Neural cell (in vitro differentiated cells): ENCODE measurements at regions not wholly inside any gene's neighbourhood (a gene's known extent, or its start where the extent isn't known, plus 50 kb on each side); places are given as distances from the start of the nearest gene placed in this dataset.

ENCODE experiments used
- H2AFZ ChIP-seq: fragments of 200-600, 300-800 bp; sonication (generic), shearing (Covaris generic); 2 replicates; pipeline ENCODE4 v1.6.0; 2014; ENCODE audit warnings: low read depth, mild to moderate bottlenecking, antibody characterized with exemption, low read length, moderate library complexity
- H3F3A ChIP-seq: fragments of 200-600 bp; shearing (Covaris generic); 2 replicates; pipeline ENCODE4 v1.6.1; 2016; ENCODE audit warnings: mild to moderate bottlenecking, moderate library complexity, mixed read lengths, antibody characterized with exemption, low read length; ENCODE audit not compliant: insufficient read depth, poor library complexity, severe bottlenecking
- H3K27ac ChIP-seq: fragments of 200-600, 300-800 bp; sonication (generic), shearing (Covaris generic); 2 replicates; pipeline ENCODE4 v1.5.1; 2014; ENCODE audit warnings: mild to moderate bottlenecking, low read length, moderate library complexity
- H3K27me3 ChIP-seq: fragments of 300-800, 200-600 bp; sonication (generic), shearing (Covaris generic); 2 replicates; pipeline ENCODE4 v1.6.0; 2014; ENCODE audit warnings: mild to moderate bottlenecking, low read depth, low read length, moderate library complexity; ENCODE audit not compliant: insufficient read depth
- H3K36me3 ChIP-seq: fragments of 300-800, 200-600 bp; sonication (generic), shearing (Covaris generic); 2 replicates; pipeline ENCODE4 v1.5.1; 2014; ENCODE audit warnings: mild to moderate bottlenecking, antibody characterized with exemption, low read length, moderate library complexity; ENCODE audit not compliant: insufficient read depth
- H3K4me2 ChIP-seq: fragments of 300-800, 200-600 bp; sonication (generic), shearing (Covaris generic); 2 replicates; pipeline ENCODE4 v1.6.0; 2014; ENCODE audit warnings: mild to moderate bottlenecking, low read length
- H3K4me3 ChIP-seq: fragments of 300-800, 200-600 bp; sonication (generic), shearing (Covaris generic); 2 replicates; pipeline ENCODE4 v1.5.1; 2014; ENCODE audit warnings: mild to moderate bottlenecking, low read length, moderate library complexity
- H3K79me2 ChIP-seq: fragments of 200-600 bp; shearing (Covaris generic); replicated peaks from 2 replicates; pipeline ENCODE4 v1.6.0; 2014; ENCODE audit warnings: mild to moderate bottlenecking, low read length, moderate library complexity; ENCODE audit not compliant: insufficient read depth
- H3K9ac ChIP-seq: fragments of 300-800, 200-600 bp; sonication (generic), shearing (Covaris generic); 2 replicates; pipeline ENCODE4 v1.6.1; 2016; ENCODE audit warnings: mild to moderate bottlenecking, low read length, mixed read lengths
- H3K9me2 ChIP-seq: fragments of 200-600 bp; shearing (Covaris generic); 2 replicates; pipeline ENCODE4 v1.6.1; 2016; ENCODE audit warnings: mild to moderate bottlenecking, low read length, mixed read lengths; ENCODE audit not compliant: insufficient read depth
- H3K9me3 ChIP-seq: fragments of 200-600, 300-800 bp; sonication (generic), shearing (Covaris generic); 2 replicates; pipeline ENCODE4 v1.6.1; 2016; ENCODE audit warnings: mild to moderate bottlenecking, mixed run types, low read length, moderate library complexity, mixed read lengths
- H4K20me1 ChIP-seq: fragments of 200-600 bp; shearing (Covaris generic); 2 replicates; pipeline ENCODE4 v1.6.1; 2016; ENCODE audit warnings: mild to moderate bottlenecking, mixed run types; ENCODE audit not compliant: insufficient read depth
- CTCF ChIP-seq: fragments of 450-650 bp; IDR thresholded peaks from 2 replicates; pipeline ENCODE4 v1.5.1; 2014; ENCODE audit warnings: antibody characterized with exemption, mild to moderate bottlenecking, moderate library complexity; ENCODE audit not compliant: poor library complexity, severe bottlenecking
- EP300 ChIP-seq: fragments of 450-650 bp; conservative IDR thresholded peaks from 2 replicates; pipeline ENCODE4 v1.6.1; 2014; ENCODE audit warnings: antibody characterized with exemption, mild to moderate bottlenecking, moderate library complexity; ENCODE audit not compliant: poor library complexity, severe bottlenecking
- EZH2 ChIP-seq: fragments of 200-600, 300-800 bp; shearing (Covaris generic), sonication (generic); IDR thresholded peaks from 2 replicates; pipeline ENCODE4 v1.6.1; 2014; ENCODE audit warnings: antibody characterized with exemption, low read length, borderline replicate concordance, mild to moderate bottlenecking; ENCODE audit not compliant: insufficient read depth, poor library complexity, severe bottlenecking
- MXI1 ChIP-seq: fragments of 450-650 bp; conservative IDR thresholded peaks from 2 replicates; pipeline ENCODE4 v1.6.1; 2014; ENCODE audit warnings: antibody characterized with exemption, mild to moderate bottlenecking; ENCODE audit not compliant: poor library complexity, severe bottlenecking
- POLR2AphosphoS5 ChIP-seq: IDR thresholded peaks from 2 replicates; pipeline ENCODE4 v1.6.1; 2012
- RAD21 ChIP-seq: fragments of 450-650 bp; conservative IDR thresholded peaks from 2 replicates; pipeline ENCODE4 v1.6.1; 2014; ENCODE audit warnings: antibody characterized with exemption, mild to moderate bottlenecking, moderate library complexity
- REST ChIP-seq: IDR thresholded peaks from 2 replicates; pipeline ENCODE4 v1.6.1; 2012; ENCODE audit warnings: borderline replicate concordance
- SMC3 ChIP-seq: fragments of 450-650 bp; conservative IDR thresholded peaks from 2 replicates; pipeline ENCODE4 v1.6.1; 2014; ENCODE audit warnings: antibody characterized with exemption, mild to moderate bottlenecking, moderate library complexity; ENCODE audit not compliant: poor library complexity
- TAF1 ChIP-seq: IDR thresholded peaks from 2 replicates; pipeline ENCODE4 v1.6.1; 2012; ENCODE audit warnings: low read depth

- Histone ChIP-seq H3K9me2 (no peaks in the 10 kb centered on the region), H3K79me2 (no peaks in the 10 kb centered on the region), H3K4me3 (no peak overlapping the region), H3K27me3 (no peaks in the 10 kb centered on the region), H3F3A (no peaks in the 10 kb centered on the region), H3K4me2 (no peak overlapping the region), H2AFZ (no peak overlapping the region), H3K36me3 (no peaks in the 10 kb centered on the region), H3K27ac (no peak overlapping the region), H3K9me3 (no peaks in the 10 kb centered on the region), H3K9ac (no peak overlapping the region), H4K20me1 (no peaks in the 10 kb centered on the region)
- TF ChIP-seq RAD21 (no peak), POLR2AphosphoS5 (no peak), EZH2 (no peak), MXI1 (no peak), REST (no peak), TAF1 (no peak), EP300 (no peak), SMC3 (no peak), CTCF (no peak)
These were observed 58.0 kb upstream of the CD93 start for GRCh38 chr20:23143986-23144690.

- no peaks in the 10 kb centered on the region for H3K36me3 ChIP-seq
- H3K4me2 ChIP-seq = no peak overlapping the region
- H3K9me2 ChIP-seq = no peaks in the 10 kb centered on the region
- H3K4me3 ChIP-seq = no peak overlapping the region
- H3K27ac ChIP-seq = no peak overlapping the region
- H3K79me2 ChIP-seq = no peaks in the 10 kb centered on the region
- H3F3A ChIP-seq = no peaks in the 10 kb centered on the region
- no peak overlapping the region for H2AFZ ChIP-seq
- H3K9me3 ChIP-seq = no peaks in the 10 kb centered on the region
- no peaks in the 10 kb centered on the region for H3K27me3 ChIP-seq
- H3K9ac ChIP-seq = no peak overlapping the region
- no peaks in the 10 kb centered on the region for H4K20me1 ChIP-seq
- TF ChIP-seq RAD21 (no peak), MXI1 (no peak), REST (no peak), TAF1 (no peak), SMC3 (no peak)
These were observed 57.0 kb upstream of the CD93 start for GRCh38 chr20:23143098-23143497.
